HUES48 (cell line): ENCODE measurements at regions not wholly inside any gene's neighbourhood (a gene's known extent, or its start where the extent isn't known, plus 50 kb on each side); places are given as distances from the start of the nearest gene placed in this dataset.
"Not testable (repeated sequence)": the region's sequence is repeated elsewhere in the genome, so short reads cannot be mapped to it uniquely, and the experiment has no call there.

Experiments used
- H3K27ac ChIP-seq: one replicate; pipeline ENCODE4 v1.7.0; 2013; ENCODE audit warnings: low read depth, low read length, inconsistent platforms
- H3K27me3 ChIP-seq: 2 replicates; pipeline ENCODE4 v1.6.1; 2013; ENCODE audit warnings: mild to moderate bottlenecking, low read length; ENCODE audit not compliant: control insufficient read depth, insufficient read depth
- H3K36me3 ChIP-seq: 2 replicates; pipeline ENCODE4 v1.6.1; 2013; ENCODE audit warnings: low read length; ENCODE audit not compliant: control insufficient read depth, insufficient read depth
- H3K4me1 ChIP-seq: 2 replicates; pipeline ENCODE4 v1.6.1; 2013; ENCODE audit warnings: mild to moderate bottlenecking, low read length; ENCODE audit not compliant: control insufficient read depth, insufficient read depth
- H3K4me3 ChIP-seq: 2 replicates; pipeline ENCODE4 v1.5.1; 2013; ENCODE audit warnings: mild to moderate bottlenecking, low read depth, low read length
- H3K9ac ChIP-seq: 2 replicates; pipeline ENCODE4 v1.6.1; 2013; ENCODE audit warnings: mild to moderate bottlenecking, low read depth, low read length, moderate library complexity
- H3K9me3 ChIP-seq: 2 replicates; pipeline ENCODE4 v1.6.1; 2013; ENCODE audit warnings: low read length; ENCODE audit not compliant: control insufficient read depth, insufficient read depth

DNA sequence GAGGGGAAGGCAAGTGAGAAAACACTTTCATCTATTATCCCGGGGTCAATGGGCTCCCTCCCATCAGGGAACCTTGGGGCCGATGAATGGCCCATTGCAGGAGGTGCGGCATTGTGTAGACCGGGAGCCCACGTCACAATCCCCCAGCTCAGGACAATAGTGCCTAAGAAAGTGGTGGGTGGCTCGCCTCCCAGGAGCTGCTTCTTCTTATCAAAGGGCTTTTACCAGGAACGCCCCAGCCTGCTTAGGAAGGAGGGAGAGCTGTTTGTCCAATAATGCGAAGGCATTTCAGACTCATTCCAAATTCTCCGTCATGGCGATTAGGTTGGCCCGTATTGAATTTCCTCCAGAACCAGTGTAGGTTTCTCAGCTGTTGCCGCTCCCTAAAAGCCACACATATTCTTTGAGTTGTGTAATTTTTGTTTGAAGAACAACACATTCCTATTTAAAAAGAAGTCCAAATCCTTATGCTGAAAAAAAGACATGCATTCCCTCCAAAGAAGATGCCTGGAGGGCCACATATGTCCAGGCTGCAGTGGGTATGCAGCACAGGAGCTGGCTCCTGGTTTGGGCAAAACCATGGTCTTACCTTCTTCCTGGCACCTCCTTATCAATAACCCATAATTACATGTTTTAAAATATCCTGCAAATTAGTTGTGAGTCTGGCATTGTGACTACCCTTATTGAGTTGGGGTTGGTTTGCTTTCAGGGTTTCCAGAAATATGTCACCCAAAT is 264.7 kb downstream of the MYCN start:
- Histone ChIP-seq H3K4me3 (no peak overlapping the region), H3K9ac (no peak overlapping the region), H3K4me1 (0 out of 2 replicates have a peak, but pooled peaks cover 5% of the 10 kb centered on the region), H3K27ac (no peak overlapping the region), H3K27me3 (no peaks in the 10 kb centered on the region), H3K36me3 (no peaks in the 10 kb centered on the region), H3K9me3 (0 out of 2 replicates have a peak, but pooled peaks cover 3% of the 10 kb centered on the region)

DNA sequence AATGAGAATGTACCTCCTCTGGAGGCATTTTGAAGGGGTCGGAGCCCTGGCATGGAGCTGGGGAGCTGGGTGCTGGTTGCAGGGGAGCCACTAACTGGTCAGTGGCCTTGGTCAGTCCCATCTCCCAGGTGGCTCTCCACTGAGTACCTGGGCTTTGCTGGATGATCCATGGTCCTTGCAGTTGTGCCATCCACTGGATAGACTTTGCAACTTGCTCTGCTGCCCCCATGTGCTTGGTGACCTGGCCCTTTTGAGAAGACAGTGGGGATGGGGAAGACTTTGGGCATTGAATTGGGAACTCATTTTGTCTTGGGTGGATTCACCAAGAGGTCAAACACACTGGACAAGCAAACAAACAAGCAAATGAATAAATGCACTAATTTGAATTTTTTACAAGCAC is 263.9 kb downstream of the MYCN start:
- Histone ChIP-seq H3K27me3 (no peaks in the 10 kb centered on the region), H3K27ac (no peak overlapping the region), H3K4me1 (0 out of 2 replicates have a peak, but pooled peaks cover 5% of the 10 kb centered on the region), H3K36me3 (no peaks in the 10 kb centered on the region), H3K9me3 (0 out of 2 replicates have a peak, but pooled peaks cover 3% of the 10 kb centered on the region), H3K9ac (no peak overlapping the region), H3K4me3 (no peak overlapping the region)

GRCh38 chr2:16203691-16204090 is 263.3 kb downstream of the MYCN start:
- Histone ChIP-seq H3K36me3 (no peaks in the 10 kb centered on the region), H3K9ac (no peak overlapping the region), H3K9me3 (0 out of 2 replicates have a peak, but pooled peaks cover 3% of the 10 kb centered on the region), H3K4me1 (0 out of 2 replicates have a peak, but pooled peaks cover 5% of the 10 kb centered on the region), H3K27me3 (no peaks in the 10 kb centered on the region), H3K4me3 (no peak overlapping the region), H3K27ac (no peak overlapping the region)

DNA sequence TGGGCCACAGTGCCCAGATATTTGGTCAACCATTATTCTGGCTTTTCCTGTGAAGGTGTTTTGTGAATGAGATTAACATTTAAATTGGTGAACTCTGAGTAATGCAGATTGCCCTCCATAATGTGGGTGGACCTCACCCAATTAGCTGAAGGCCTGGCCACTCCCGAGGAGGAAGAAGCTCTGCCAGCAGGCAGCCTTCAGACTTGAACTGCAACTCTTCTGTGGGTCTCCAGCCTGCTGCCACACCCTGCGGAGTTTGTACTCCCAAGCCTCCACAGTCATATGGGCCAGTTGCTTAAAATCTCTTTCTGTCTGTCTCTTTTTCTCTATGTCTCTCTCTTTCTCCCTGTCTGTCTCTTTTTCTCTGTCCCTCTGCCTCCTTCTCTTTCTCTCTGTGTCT is 262.7 kb downstream of the MYCN start:
- H3K36me3 ChIP-seq, result no peaks in the 10 kb centered on the region
- H3K27me3 ChIP-seq, result no peaks in the 10 kb centered on the region
- H3K9ac ChIP-seq, result no peak overlapping the region
- H3K4me1 ChIP-seq, result 0 out of 2 replicates have a peak, but pooled peaks cover 5% of the 10 kb centered on the region
- H3K9me3 ChIP-seq, result no peaks in the 10 kb centered on the region
- H3K27ac ChIP-seq, result no peak overlapping the region
- no peak overlapping the region for H3K4me3 ChIP-seq

DNA sequence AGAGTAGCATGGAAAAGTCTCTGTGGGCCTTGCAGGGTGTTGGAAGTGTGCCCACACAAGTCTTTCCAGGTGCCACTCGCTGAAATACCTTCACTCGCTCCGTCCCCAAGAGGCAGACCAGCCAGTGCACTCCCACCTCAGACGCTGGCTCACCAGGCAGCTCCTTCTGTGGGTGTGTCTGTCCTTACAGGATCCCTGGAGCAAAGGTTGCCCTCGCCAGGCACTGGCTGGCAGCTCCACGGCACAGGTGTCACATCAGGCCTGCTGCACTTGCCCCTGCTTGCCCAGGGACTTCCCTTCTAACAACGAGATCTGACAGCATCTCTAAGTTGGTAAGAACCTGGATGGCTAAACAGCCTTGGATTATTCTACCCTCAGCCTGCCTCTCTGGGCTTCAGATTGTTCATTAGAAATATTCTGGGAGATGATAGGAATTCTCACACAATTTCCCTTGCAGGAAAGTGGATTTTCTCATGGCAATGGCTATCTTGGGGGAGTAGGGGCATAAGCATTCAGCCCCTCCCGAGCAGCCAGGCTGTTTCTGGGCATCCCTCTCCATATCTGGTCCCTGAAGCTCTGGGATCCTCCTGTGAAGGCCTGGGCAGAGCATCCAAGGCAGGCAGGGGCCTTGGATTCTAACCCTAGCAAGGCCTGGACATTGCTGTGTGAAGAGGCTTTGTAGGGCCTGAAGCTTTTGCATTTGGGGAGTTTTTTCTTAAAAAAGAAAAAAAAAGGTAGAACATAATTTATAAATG is 262.1 kb downstream of the MYCN start:
- Histone ChIP-seq H3K9ac (no peak overlapping the region), H3K9me3 (no peaks in the 10 kb centered on the region), H3K36me3 (no peaks in the 10 kb centered on the region), H3K4me3 (no peak overlapping the region), H3K27me3 (no peaks in the 10 kb centered on the region), H3K27ac (no peak overlapping the region), H3K4me1 (0 out of 2 replicates have a peak, but pooled peaks cover 5% of the 10 kb centered on the region)

DNA sequence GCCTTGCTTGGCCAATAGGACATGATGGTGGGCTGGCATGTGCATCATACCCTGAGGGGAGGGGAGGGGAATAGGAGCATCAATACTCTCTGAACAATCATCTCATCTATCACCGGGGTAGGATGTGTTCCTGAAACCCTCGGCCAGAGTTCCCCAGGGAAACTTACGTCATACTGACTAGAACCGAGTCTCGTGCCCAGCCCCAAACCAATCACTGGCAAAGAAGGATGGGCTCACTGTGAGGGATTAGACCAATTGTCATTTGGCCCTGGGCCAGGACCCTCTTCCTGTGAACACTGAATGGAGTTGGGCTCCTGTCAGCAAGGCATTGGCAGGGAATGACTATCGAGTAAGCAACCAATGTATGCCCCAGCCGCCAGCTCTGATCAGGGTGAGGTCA is 261.5 kb downstream of the MYCN start:
- H3K9ac ChIP-seq, result no peak overlapping the region
- no peaks in the 10 kb centered on the region for H3K27me3 ChIP-seq
- H3K36me3 ChIP-seq, result no peaks in the 10 kb centered on the region
- H3K4me1 ChIP-seq, result 0 out of 2 replicates have a peak, but pooled peaks cover 5% of the 10 kb centered on the region
- no peak overlapping the region for H3K27ac ChIP-seq
- H3K4me3 ChIP-seq, result no peak overlapping the region
- no peaks in the 10 kb centered on the region for H3K9me3 ChIP-seq

GRCh38 chr2:16200554-16201193 is 260.3 kb downstream of the MYCN start:
- H3K4me1 ChIP-seq, result 0 out of 2 replicates have a peak, but pooled peaks cover 5% of the 10 kb centered on the region
- H3K27ac ChIP-seq, result no peak overlapping the region
- no peak overlapping the region for H3K4me3 ChIP-seq
- H3K9ac ChIP-seq, result no peak overlapping the region
- H3K36me3 ChIP-seq, result no peaks in the 10 kb centered on the region
- no peaks in the 10 kb centered on the region for H3K9me3 ChIP-seq
- H3K27me3 ChIP-seq, result no peaks in the 10 kb centered on the region

DNA sequence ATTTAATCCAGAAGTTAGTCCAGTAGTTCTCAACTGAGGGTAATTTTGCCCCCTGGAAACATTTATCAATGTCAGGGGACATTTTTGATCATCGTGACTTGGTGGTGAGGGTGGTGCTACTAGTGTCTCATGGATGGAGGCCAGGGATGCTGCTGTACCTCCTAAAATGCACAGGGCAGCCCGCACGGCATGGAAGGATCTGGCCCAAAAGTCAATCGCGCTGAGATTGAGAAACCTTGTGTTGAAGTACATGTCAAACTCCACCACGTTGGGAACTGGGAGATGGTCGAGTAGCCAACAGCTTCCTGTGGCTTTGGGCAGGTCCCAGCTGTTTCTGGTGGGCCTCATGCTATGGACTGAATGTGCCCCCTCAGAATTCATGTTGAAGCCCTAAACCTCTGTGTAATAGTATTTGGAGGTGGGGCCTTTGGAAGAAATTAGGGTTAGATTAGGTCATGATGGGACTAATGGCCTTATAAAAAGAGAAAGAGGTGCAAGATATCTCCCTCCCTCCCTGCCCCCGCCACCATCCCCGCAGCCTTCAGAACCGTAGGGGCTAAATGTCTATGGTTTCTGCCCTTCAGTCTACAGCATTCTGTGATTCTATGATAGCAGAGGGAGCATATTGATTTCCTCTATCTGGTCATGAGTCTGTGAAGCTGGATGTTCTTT is 259.7 kb downstream of the MYCN start:
- Histone ChIP-seq H3K4me1 (0 out of 2 replicates have a peak, but pooled peaks cover 5% of the 10 kb centered on the region), H3K9me3 (no peaks in the 10 kb centered on the region), H3K27me3 (no peaks in the 10 kb centered on the region), H3K4me3 (no peak overlapping the region), H3K27ac (no peak overlapping the region), H3K36me3 (no peaks in the 10 kb centered on the region), H3K9ac (no peak overlapping the region)

GRCh38 chr2:16199241-16199640 is 258.9 kb downstream of the MYCN start:
- not testable (repeated sequence) for H3K4me1 ChIP-seq, H3K27ac ChIP-seq, H3K36me3 ChIP-seq, H3K27me3 ChIP-seq, H3K9ac ChIP-seq, H3K4me3 ChIP-seq, H3K9me3 ChIP-seq

- 0 out of 2 replicates have a peak, but pooled peaks cover 5% of the 10 kb centered on the region for H3K4me1 ChIP-seq
- H3K36me3 ChIP-seq, result no peaks in the 10 kb centered on the region
- H3K9ac ChIP-seq, result no peak overlapping the region
- H3K4me3 ChIP-seq, result no peak overlapping the region
- no peak overlapping the region for H3K27ac ChIP-seq
- no peaks in the 10 kb centered on the region for H3K9me3 ChIP-seq
- H3K27me3 ChIP-seq, result no peaks in the 10 kb centered on the region
Measured at GRCh38 chr2:16198166-16198912, 258.0 kb downstream of the MYCN start.
